Breast epithelium (tissue), 4 donors: ENCODE measurements at regions not wholly inside any gene's neighbourhood (a gene's known extent, or its start where the extent isn't known, plus 50 kb on each side); places are given as distances from the start of the nearest gene placed in this dataset.

Source experiments
- DNase-seq, 2 donors: peaks; one replicate each; pipeline ENCODE4 v3.0.0-alpha.2; 2019; ENCODE audit warnings: low spot score in 2 of 2
- H3K27ac ChIP-seq, 2 donors: fragments of 200-600 bp; sonication (generic) in 1 of 2; one replicate each; pipeline ENCODE4 v1.5.1; 2016 to 2019; ENCODE audit warnings: mild to moderate bottlenecking in 1 of 2
- H3K27me3 ChIP-seq, 2 donors: fragments of 200-600 bp; sonication (generic) in 1 of 2; one replicate each; pipeline versions ENCODE4 v1.5.1 to v1.6.0; 2017 to 2019; ENCODE audit warnings: control low read depth in 1 of 2, mild to moderate bottlenecking in 1 of 2
- H3K36me3 ChIP-seq: fragments of 200-600 bp; one replicate; pipeline ENCODE4 v1.5.1; 2019
- H3K4me1 ChIP-seq, 2 donors: fragments of 200-600 bp; sonication (generic); one replicate each; pipeline ENCODE4 v1.5.1; 2016 to 2019; ENCODE audit warnings: control low read depth in 1 of 2
- H3K4me3 ChIP-seq, 3 donors: fragments of 200-600 bp; sonication (generic); 1 replicate in 2 of 3; 2 replicates in 1 of 3; pipeline ENCODE4 v1.5.1; 2016 to 2019; ENCODE audit warnings: mild to moderate bottlenecking in 3 of 3, moderate library complexity in 2 of 3
- H3K9me3 ChIP-seq, 2 donors: fragments of 200-600 bp; sonication (generic) in 1 of 2; one replicate each; pipeline ENCODE4 v1.5.1; 2016 to 2019; ENCODE audit warnings: control low read depth in 1 of 2
- CTCF ChIP-seq, 3 donors: fragments of 450-650 bp; IDR thresholded peaks; one replicate each; pipeline ENCODE4 v1.5.1; 2016 to 2017; ENCODE audit warnings: antibody characterized with exemption in 3 of 3, mild to moderate bottlenecking in 3 of 3, moderate library complexity in 3 of 3
- POLR2A ChIP-seq: fragments of 450-650 bp; IDR thresholded peaks from one replicate; pipeline ENCODE4 v1.6.1; 2016; ENCODE audit warnings: antibody characterized with exemption, mild to moderate bottlenecking, moderate library complexity
- POLR2AphosphoS5 ChIP-seq, 3 donors: sonication (generic); formaldehyde crosslinking; IDR thresholded peaks; one replicate each; pipeline ENCODE4 v1.6.1; 2017; ENCODE audit warnings: antibody characterized with exemption in 3 of 3
- intact Hi-C: fragments of 100-400 bp; cut with DNase I; formaldehyde crosslinking; loops from one replicate; pipeline ENCODE4 v1.15.1; 2023; ENCODE audit warnings: low total_unique reads

DNA sequence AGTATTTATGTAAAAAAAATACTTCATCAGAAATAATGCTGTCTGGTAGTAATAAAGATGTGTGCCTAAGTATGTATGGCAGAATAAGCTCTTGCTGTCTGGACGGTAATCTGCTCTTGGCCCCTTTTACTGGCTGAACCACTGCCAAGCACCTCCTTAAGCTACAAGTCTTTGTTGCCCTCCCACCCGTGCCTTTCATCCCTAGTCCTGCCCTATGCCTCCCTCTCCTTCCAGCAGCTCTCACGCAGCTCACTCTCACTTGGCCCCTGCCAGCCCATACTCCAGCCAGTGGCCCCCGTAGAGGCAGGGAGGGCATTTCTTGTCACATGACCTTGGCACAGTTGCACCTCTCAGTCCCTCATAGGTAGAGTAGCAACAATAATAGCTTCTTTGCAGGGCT, 54.5 kb upstream of the NPAS2 start:
- no peak overlapping the region for H3K4me3 ChIP-seq
- H3K4me1 ChIP-seq: no peaks in the 10 kb centered on the region
- no peak overlapping the region for H3K27ac ChIP-seq
- intact Hi-C loops: no loop called here
- H3K9me3 ChIP-seq: no peaks in the 10 kb centered on the region
- no peaks in the 10 kb centered on the region for H3K27me3 ChIP-seq
- no peak for DNase-seq
- no peak for TF ChIP-seq CTCF (IDR thresholded peaks at IDR 0.05)
- TF ChIP-seq POLR2AphosphoS5 (IDR thresholded peaks at IDR 0.05): no peak
- no peak for TF ChIP-seq POLR2A
- no peaks in the 10 kb centered on the region for H3K36me3 ChIP-seq

DNA sequence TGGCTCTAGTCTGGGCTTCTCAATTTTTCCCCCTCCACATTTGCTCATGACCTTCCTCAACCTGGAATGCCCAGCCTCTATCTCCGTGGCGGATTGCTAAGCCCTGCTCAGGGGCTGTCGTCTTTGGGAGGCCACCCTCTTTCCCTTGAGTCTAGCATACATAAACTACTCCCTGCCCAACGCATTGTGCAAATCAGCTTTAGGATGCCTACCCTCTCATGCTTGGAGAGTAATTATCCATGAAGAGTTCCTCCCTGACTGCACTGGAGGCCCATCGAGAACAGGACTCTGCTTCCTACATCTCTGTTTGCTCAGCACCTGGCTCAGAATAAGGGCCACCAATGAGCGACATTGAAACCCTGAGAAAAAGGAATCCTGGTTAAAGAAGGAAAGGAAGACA, 53.7 kb upstream of the NPAS2 start:
- no peaks in the 10 kb centered on the region for H3K4me1 ChIP-seq
- intact Hi-C loops: no loop called here
- H3K36me3 ChIP-seq: no peaks in the 10 kb centered on the region
- no peak overlapping the region for H3K4me3 ChIP-seq
- DNase-seq: no peak
- no peaks in the 10 kb centered on the region for H3K27me3 ChIP-seq
- TF ChIP-seq POLR2AphosphoS5 (IDR thresholded peaks at IDR 0.05) (no peak), POLR2A (no peak), CTCF (IDR thresholded peaks at IDR 0.05) (no peak)
- H3K9me3 ChIP-seq: no peaks in the 10 kb centered on the region
- no peak overlapping the region for H3K27ac ChIP-seq

DNA sequence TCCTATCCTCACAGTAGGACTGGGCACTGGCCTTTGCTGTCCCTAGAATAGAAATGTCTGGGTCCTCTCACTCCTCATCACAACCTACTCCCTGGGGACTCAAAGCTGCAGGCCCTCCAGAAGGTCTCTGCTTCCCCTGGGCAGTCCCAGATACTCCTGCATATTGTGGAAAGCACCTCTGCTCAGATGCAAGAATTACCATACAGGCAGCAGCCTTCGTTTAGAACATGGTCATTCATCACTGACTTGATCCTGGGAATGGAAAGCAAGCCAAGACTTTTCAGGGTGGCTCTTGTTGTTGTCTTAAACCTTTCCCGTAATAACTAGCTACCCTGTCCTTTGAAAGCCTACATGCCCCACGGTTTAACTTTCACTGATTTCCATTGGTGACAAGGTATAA, 53.1 kb upstream of the NPAS2 start:
- no peak for DNase-seq
- intact Hi-C loops: no loop called here
- TF ChIP-seq POLR2A (no peak), CTCF (IDR thresholded peaks at IDR 0.05) (no peak), POLR2AphosphoS5 (IDR thresholded peaks at IDR 0.05) (no peak)
- no peak overlapping the region for H3K4me3 ChIP-seq
- H3K36me3 ChIP-seq: no peaks in the 10 kb centered on the region
- H3K9me3 ChIP-seq: no peaks in the 10 kb centered on the region
- H3K27me3 ChIP-seq: no peaks in the 10 kb centered on the region
- H3K4me1 ChIP-seq: no peaks in the 10 kb centered on the region
- peak overlapping the region in 1 of 2 donors; percentile 5 for H3K27ac ChIP-seq

GRCh38 chr2:100767224-100767653, 52.7 kb upstream of the NPAS2 start:
- TF ChIP-seq POLR2A (no peak), POLR2AphosphoS5 (IDR thresholded peaks at IDR 0.05) (no peak), CTCF (IDR thresholded peaks at IDR 0.05) (no peak)
- no peaks in the 10 kb centered on the region for H3K27me3 ChIP-seq
- no peak overlapping the region for H3K4me3 ChIP-seq
- DNase-seq: no peak
- no peaks in the 10 kb centered on the region for H3K4me1 ChIP-seq
- no peaks in the 10 kb centered on the region for H3K9me3 ChIP-seq
- no peaks in the 10 kb centered on the region for H3K36me3 ChIP-seq
- H3K27ac ChIP-seq: peak overlapping the region; percentile 5 to 58
- intact Hi-C loops: no loop called here

DNA sequence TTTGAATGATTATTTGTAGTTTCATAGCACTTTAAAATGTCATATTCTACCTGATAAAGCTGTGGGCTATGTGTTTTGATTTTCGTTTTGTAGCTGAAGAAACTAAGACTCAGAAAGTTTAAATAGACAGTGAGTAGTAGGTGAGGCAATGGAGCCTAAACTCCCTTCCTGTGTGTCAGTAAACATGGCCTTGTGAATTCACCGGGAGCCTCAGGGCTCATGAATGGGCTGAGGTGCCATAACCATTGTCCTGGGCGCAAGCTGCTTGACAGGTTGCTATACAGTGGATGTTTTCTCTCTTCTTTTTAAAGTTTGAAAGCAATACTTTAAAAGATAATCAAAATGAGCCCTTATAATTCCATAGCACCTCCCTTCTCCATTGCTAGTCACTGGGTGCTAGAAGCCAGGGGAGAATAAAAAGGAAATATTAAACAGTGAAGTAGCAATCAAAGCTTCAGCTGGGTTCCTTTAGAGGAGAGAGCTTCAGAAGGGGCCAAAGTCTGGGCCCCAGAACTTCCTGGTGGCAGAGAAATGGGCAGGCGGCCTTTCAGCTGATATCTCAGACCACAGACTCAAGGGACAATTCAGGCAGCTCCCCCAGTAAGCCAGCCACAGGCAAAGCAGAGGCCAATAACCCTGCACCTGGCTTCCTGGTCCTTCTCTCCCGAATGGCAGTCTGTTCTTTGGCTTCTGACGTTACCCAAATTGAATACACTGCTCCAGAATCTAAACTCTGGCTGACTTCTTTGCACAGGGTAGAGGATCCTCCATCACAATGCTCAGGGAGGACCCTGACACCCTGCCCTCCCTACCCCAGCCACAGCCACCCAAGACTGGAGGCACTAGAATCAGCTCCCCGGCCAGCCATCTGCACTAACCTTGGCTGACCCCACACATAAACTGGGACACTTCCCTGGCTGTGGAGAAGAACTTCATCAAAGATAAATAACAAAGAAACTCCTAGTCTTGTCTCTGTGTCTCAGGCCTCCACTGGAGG, 51.8 kb upstream of the NPAS2 start:
- no peak for DNase-seq

More for the DNA sequence above, 51.8 kb upstream of the NPAS2 start:
- TF ChIP-seq CTCF (IDR thresholded peaks at IDR 0.05): no peak
- TF ChIP-seq POLR2A: no peak
- no peak for TF ChIP-seq POLR2AphosphoS5 (IDR thresholded peaks at IDR 0.05)
- H3K9me3 ChIP-seq: no peaks in the 10 kb centered on the region
- no peaks in the 10 kb centered on the region for H3K27me3 ChIP-seq
- no peak overlapping the region for H3K4me3 ChIP-seq
- H3K27ac ChIP-seq: peak overlapping the region; percentile 58 to 68
- no peaks in the 10 kb centered on the region for H3K36me3 ChIP-seq
- intact Hi-C loops: no loop called here
- H3K4me1 ChIP-seq: no peaks in the 10 kb centered on the region
